Lower lobe of right lung (tissue), 2 donors: ENCODE measurements at regions not wholly inside any gene's neighbourhood (a gene's known extent, or its start where the extent isn't known, plus 50 kb on each side); places are given as distances from the start of the nearest gene placed in this dataset.

ENCODE experiments used
- ATAC-seq, 2 donors: fragments of 200-7000 bp; cut with Tn5 transposase; one replicate each; pipeline ENCODE4 v1.9.1; 2020 to 2022; ENCODE audit warnings: mild to moderate bottlenecking in 2 of 2, moderate library complexity in 2 of 2
- DNase-seq: peaks from one replicate; pipeline ENCODE4 v3.0.0-alpha.2; 2020
- H3K27ac ChIP-seq: fragments of 200-600 bp; one replicate; pipeline ENCODE4 v1.8.0; 2022
- H3K27me3 ChIP-seq: fragments of 200-600 bp; one replicate; pipeline ENCODE4 v1.8.0; 2022; ENCODE audit warnings: low read depth
- H3K36me3 ChIP-seq: fragments of 200-600 bp; one replicate; pipeline ENCODE4 v1.8.0; 2022; ENCODE audit warnings: mild to moderate bottlenecking
- H3K4me1 ChIP-seq: fragments of 200-600 bp; one replicate; pipeline ENCODE4 v1.8.0; 2022
- H3K4me3 ChIP-seq: fragments of 200-600 bp; one replicate; pipeline ENCODE4 v1.8.0; 2022; ENCODE audit warnings: mild to moderate bottlenecking
- H3K9me3 ChIP-seq: fragments of 200-600 bp; one replicate; pipeline ENCODE4 v1.8.0; 2022
- intact Hi-C: fragments of 100-400 bp; cut with DNase I; formaldehyde crosslinking; loops from one replicate; pipeline ENCODE4 v1.11.0; 2022
- TF ChIP-seq, protein P1 (sequence below): fragments of 200-600 bp; IDR thresholded peaks from one replicate; pipeline ENCODE4 v1.8.0; 2022; ENCODE audit warnings: antibody characterized with exemption, mild to moderate bottlenecking
- donor health status: DM: no; HTN: yes; CAD: no; lungs with severe emphysema.

DNA sequence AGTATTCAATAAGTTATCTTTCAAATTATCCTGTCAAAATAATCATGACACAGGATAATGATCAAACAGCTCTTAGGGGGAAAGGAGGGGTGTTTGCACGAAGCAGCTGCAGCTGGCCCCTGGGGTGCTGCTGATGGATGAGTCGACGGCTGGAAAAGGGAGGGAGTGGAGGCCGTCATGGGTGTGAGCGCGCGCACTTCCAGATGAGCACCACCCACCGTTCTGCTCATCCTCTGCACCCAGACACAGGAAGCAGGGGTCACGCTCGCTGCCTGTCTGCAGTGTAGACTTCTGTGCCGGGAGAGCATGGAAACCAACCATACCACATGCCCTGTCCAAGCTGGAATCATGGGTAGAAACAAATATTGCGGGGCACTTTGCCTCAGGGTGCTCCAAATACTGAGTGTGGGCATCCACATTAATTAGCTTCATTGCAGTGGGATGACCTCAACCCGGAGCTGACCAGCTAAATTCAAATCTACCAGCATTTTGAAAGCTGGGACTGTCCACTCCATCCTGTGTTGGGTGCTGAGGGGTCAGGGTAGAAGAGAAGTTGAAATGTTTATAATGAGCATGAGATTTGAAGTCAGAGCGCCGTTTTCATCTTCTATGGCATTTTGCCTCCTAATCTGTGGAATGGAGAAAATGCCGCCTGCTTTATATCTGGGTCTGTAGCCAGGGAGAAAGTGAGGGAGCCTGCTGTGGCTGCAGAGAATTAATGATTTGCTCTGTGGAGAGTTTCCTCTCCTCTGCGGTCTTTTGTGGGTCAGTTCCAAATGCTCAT, 802.4 kb downstream of the TBC1D22A start:
- H3K27ac ChIP-seq: no peak overlapping the region
- H3K36me3 ChIP-seq: no peaks in the 10 kb centered on the region
- ATAC-seq (peak in 1 of 2 donors; percentile 6), DNase-seq (no peak)
- no peaks in the 10 kb centered on the region for H3K4me1 ChIP-seq
- H3K4me3 ChIP-seq: no peak overlapping the region
- TF ChIP-seq, protein P1, sequence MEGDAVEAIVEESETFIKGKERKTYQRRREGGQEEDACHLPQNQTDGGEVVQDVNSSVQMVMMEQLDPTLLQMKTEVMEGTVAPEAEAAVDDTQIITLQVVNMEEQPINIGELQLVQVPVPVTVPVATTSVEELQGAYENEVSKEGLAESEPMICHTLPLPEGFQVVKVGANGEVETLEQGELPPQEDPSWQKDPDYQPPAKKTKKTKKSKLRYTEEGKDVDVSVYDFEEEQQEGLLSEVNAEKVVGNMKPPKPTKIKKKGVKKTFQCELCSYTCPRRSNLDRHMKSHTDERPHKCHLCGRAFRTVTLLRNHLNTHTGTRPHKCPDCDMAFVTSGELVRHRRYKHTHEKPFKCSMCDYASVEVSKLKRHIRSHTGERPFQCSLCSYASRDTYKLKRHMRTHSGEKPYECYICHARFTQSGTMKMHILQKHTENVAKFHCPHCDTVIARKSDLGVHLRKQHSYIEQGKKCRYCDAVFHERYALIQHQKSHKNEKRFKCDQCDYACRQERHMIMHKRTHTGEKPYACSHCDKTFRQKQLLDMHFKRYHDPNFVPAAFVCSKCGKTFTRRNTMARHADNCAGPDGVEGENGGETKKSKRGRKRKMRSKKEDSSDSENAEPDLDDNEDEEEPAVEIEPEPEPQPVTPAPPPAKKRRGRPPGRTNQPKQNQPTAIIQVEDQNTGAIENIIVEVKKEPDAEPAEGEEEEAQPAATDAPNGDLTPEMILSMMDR: no peak
- intact Hi-C loops: no loop called here
- no peaks in the 10 kb centered on the region for H3K27me3 ChIP-seq
- no peaks in the 10 kb centered on the region for H3K9me3 ChIP-seq

DNA sequence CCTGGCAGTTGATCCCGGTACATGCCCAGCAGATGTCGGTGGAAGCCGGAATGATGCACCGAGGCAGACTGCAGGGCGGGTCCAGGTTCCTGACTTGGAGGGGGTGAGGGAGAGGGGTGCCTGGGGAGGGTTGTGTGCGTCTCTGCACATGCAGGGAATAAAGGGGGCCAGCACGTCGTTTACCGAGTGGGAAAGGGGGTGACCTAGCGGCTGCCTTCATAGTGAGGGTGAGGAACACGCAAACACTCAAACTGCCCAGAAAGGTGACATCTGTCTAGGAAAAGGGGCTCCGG, 801.7 kb downstream of the TBC1D22A start:
- intact Hi-C loops: no loop called here
- H3K9me3 ChIP-seq: no peaks in the 10 kb centered on the region
- DNase-seq: no peak
- no peaks in the 10 kb centered on the region for H3K27me3 ChIP-seq
- TF ChIP-seq, protein P1: no peak
- no peak for ATAC-seq
- H3K4me3 ChIP-seq: no peak overlapping the region
- no peak overlapping the region for H3K27ac ChIP-seq
- H3K4me1 ChIP-seq: no peaks in the 10 kb centered on the region
- no peaks in the 10 kb centered on the region for H3K36me3 ChIP-seq

- Histone ChIP-seq H3K9me3 (no peaks in the 10 kb centered on the region), H3K36me3 (no peaks in the 10 kb centered on the region), H3K4me3 (no peak overlapping the region), H3K27ac (no peak overlapping the region), H3K4me1 (no peaks in the 10 kb centered on the region), H3K27me3 (no peaks in the 10 kb centered on the region)
- TF ChIP-seq, protein P1: no peak
- no peak for DNase-seq
- intact Hi-C loops: no loop called here
- no peak for ATAC-seq
Measured at GRCh38 chr22:47563406-47564157, 801.1 kb downstream of the TBC1D22A start.

DNA sequence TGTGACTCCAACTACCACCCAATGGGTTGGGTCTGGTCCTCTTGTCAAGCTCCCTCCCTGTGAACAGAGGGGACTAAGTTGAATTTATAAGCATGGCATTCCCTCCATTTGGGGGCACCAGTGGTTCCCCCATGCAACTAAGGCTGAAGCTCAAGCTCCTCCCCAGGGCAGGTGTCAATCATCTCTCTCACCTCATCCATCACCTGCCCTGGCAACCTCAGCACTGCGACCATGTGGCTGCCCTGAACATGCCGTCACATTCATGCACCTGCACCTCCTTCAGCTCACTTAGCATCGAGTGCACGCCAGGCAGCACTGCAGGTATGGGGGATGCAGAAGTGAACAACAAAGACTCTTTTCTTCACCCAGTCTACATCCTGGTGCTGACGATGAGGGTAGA, 799.3 kb downstream of the TBC1D22A start:
- Histone ChIP-seq H3K4me1 (no peaks in the 10 kb centered on the region), H3K27me3 (no peaks in the 10 kb centered on the region), H3K9me3 (no peaks in the 10 kb centered on the region), H3K27ac (no peak overlapping the region), H3K36me3 (no peaks in the 10 kb centered on the region), H3K4me3 (no peak overlapping the region)
- ATAC-seq (no peak), DNase-seq (no peak)
- intact Hi-C loops: no loop called here
- TF ChIP-seq, protein P1: no peak

DNA sequence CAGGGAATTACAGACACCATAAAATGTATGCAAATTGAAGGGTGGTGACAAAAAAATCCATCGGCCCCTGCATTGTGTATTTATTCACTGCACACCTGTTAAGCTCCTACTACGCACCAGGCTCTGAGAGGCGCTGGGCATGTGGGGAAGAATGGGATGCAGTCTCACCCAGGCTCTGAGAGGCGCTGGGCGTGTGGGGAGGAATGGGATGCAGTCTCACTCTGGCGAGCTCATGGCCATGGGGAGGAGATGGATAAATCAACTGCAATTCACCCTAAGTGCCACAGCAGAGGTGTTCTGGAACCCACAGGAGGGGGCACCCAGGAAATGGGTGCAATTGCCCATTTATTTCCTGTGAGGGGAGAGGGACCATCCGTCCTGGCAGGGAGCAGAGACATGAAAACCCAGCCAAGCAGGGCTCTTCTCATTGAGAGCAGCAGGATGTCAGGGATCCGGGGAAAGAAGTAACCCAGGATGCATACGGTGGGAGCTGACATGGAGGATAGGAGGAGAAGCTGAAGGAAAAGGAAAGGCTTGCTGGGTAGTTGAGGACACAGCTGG, 798.7 kb downstream of the TBC1D22A start:
- TF ChIP-seq, protein P1: no peak
- no peak overlapping the region for H3K4me3 ChIP-seq
- no peaks in the 10 kb centered on the region for H3K4me1 ChIP-seq
- DNase-seq (no peak), ATAC-seq (no peak)
- no peaks in the 10 kb centered on the region for H3K9me3 ChIP-seq
- intact Hi-C loops: no loop called here
- no peak overlapping the region for H3K27ac ChIP-seq
- H3K36me3 ChIP-seq: no peaks in the 10 kb centered on the region
- no peaks in the 10 kb centered on the region for H3K27me3 ChIP-seq
